Adipocyte (in vitro differentiated cells): ENCODE measurements at regions not wholly inside any gene's neighbourhood (a gene's known extent, or its start where the extent isn't known, plus 50 kb on each side); places are given as distances from the start of the nearest gene placed in this dataset.

Experiments used
- DNase-seq: peaks from one replicate; pipeline ENCODE4 v3.0.0-alpha.2; 2015; ENCODE audit warnings: low read depth
- H3K27me3 ChIP-seq: replicated peaks from 2 replicates; pipeline ENCODE4 v1.7.0; 2013; ENCODE audit warnings: mild to moderate bottlenecking, low read length, moderate library complexity; ENCODE audit not compliant: control insufficient read depth, insufficient read depth
- H3K36me3 ChIP-seq: 2 replicates; pipeline ENCODE4 v1.7.0; 2013; ENCODE audit warnings: low read length, mild to moderate bottlenecking, moderate library complexity; ENCODE audit not compliant: control insufficient read depth, insufficient read depth, severe bottlenecking
- H3K4me1 ChIP-seq: 2 replicates; pipeline ENCODE4 v1.7.0; 2013; ENCODE audit warnings: mild to moderate bottlenecking, low read length, moderate library complexity; ENCODE audit not compliant: control insufficient read depth, insufficient read depth
- H3K4me3 ChIP-seq: 2 replicates; pipeline ENCODE4 v1.7.0; 2013; ENCODE audit warnings: mild to moderate bottlenecking, low read length, moderate library complexity
- H3K9ac ChIP-seq: 2 replicates; pipeline ENCODE4 v1.7.0; 2013; ENCODE audit warnings: mild to moderate bottlenecking, low read length, moderate library complexity
- H3K9me3 ChIP-seq: 2 replicates; pipeline ENCODE4 v1.7.0; 2013; ENCODE audit warnings: mild to moderate bottlenecking, low read length, moderate library complexity; ENCODE audit not compliant: control insufficient read depth

DNA sequence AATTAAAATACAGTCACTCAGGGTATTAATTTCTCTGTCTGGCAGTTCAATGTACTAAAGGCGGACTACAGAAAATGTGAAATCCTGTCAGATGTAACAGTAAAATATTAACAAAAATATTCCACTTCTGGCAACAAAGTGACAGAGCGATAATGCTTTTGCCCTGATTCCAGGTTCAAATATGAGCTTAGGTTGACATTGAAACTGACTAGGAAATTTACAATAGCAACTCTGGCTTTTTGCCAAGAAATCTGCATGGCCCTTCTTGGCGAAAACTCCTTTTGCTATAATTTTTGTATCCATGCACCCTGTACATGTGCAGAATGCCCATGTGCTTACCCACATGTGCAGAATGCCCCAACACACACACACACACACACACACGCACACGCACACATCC is 552.2 kb downstream of the MDFIC start:
- H3K4me1 ChIP-seq = peaks cover 5% of the 10 kb centered on the region
- peaks cover 5% of the 10 kb centered on the region for H3K27me3 ChIP-seq
- no peak for DNase-seq
- H3K9ac ChIP-seq = no peak overlapping the region
- no peaks in the 10 kb centered on the region for H3K9me3 ChIP-seq
- H3K36me3 ChIP-seq = no peaks in the 10 kb centered on the region
- no peak overlapping the region for H3K4me3 ChIP-seq

DNA sequence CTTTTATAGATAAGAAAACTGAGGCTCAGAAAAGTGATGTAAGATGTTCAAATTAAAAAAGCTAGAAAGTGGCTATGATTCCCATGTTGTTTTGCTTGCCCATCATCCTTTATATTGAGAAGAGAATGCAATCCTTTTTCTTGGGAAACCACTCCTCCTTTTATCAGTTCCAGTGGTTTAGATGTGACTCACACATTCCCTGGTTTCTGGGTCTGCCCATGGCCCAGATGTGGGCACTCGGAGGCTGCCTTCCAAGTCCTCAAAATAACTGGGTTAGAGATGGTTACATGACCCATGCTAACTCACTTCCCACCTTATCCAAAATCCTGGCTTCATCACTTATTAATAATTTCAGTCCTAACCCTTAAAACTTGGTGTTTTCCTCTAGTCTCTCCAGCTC is 550.0 kb downstream of the MDFIC start:
- DNase-seq = peak; percentile 43

GRCh38 chr7:115462301-115463015 is 540.6 kb downstream of the MDFIC start:
- Histone ChIP-seq H3K27me3 (no peaks in the 10 kb centered on the region), H3K9ac (no peak overlapping the region), H3K9me3 (no peaks in the 10 kb centered on the region), H3K4me3 (no peak overlapping the region), H3K4me1 (no peaks in the 10 kb centered on the region), H3K36me3 (no peaks in the 10 kb centered on the region)
- no peak for DNase-seq

More for the DNA sequence above, 550.0 kb downstream of the MDFIC start:
- Histone ChIP-seq H3K4me1 (peaks cover 3% of the 10 kb centered on the region), H3K36me3 (no peaks in the 10 kb centered on the region), H3K9me3 (no peaks in the 10 kb centered on the region), H3K4me3 (no peak overlapping the region), H3K27me3 (peaks cover 5% of the 10 kb centered on the region), H3K9ac (no peak overlapping the region)

- H3K4me1 ChIP-seq = no peaks in the 10 kb centered on the region
- H3K9ac ChIP-seq = no peak overlapping the region
- H3K27me3 ChIP-seq = no peaks in the 10 kb centered on the region
- H3K9me3 ChIP-seq = peaks cover 4% of the 10 kb centered on the region
- no peak for DNase-seq
- H3K4me3 ChIP-seq = no peak overlapping the region
- no peaks in the 10 kb centered on the region for H3K36me3 ChIP-seq
Measured at GRCh38 chr7:115449689-115450088, 527.8 kb downstream of the MDFIC start.

DNA sequence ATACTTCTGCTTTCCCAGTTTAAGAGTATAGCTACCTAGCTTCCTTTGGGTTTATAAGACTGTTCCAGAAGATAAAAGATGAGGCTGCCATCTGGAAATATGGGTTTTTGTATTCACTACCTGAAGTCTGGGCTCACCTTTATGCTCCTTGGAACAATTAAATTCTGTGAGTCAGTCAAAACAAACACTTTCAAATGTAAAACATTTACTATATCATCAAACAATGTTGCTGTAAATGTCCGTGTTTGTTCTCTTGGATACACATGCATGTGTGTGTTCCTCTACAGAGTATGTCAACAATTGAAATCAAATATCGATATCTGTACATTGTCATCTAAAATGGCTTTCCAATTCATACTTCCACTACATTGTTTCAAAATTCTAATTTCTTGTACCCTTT is 525.6 kb downstream of the MDFIC start:
- Histone ChIP-seq H3K36me3 (no peaks in the 10 kb centered on the region), H3K9ac (no peak overlapping the region), H3K4me3 (no peak overlapping the region), H3K27me3 (no peaks in the 10 kb centered on the region), H3K9me3 (peaks cover 4% of the 10 kb centered on the region), H3K4me1 (no peaks in the 10 kb centered on the region)
- no peak for DNase-seq

- no peaks in the 10 kb centered on the region for H3K27me3 ChIP-seq
- DNase-seq = no peak
- no peaks in the 10 kb centered on the region for H3K9me3 ChIP-seq
- H3K36me3 ChIP-seq = no peaks in the 10 kb centered on the region
- no peak overlapping the region for H3K4me3 ChIP-seq
- no peaks in the 10 kb centered on the region for H3K4me1 ChIP-seq
- H3K9ac ChIP-seq = no peak overlapping the region
Measured at GRCh38 chr7:115441033-115441432, 519.1 kb downstream of the MDFIC start.

DNA sequence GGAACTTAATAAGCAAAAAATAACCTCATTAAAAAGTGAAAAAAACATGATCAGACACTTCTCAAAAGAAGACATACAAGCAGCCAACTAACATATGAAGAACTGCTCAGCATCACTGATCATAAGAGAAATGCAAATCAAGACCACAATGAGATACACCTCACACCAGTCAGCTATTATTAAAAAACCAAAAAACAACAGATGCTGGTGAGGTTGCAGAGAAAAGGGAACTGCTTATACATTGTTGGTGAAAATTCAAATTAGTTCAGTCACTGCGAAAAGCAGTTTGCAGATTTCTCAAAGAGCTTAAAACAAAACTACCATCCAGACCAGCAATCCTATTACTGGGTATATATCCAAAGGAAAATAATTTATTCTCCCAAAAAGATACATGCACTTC is 513.3 kb downstream of the MDFIC start:
- DNase-seq = no peak
- no peaks in the 10 kb centered on the region for H3K27me3 ChIP-seq
- H3K9ac ChIP-seq = no peak overlapping the region
- no peaks in the 10 kb centered on the region for H3K4me1 ChIP-seq
- no peak overlapping the region for H3K4me3 ChIP-seq
- no peaks in the 10 kb centered on the region for H3K9me3 ChIP-seq
- H3K36me3 ChIP-seq = no peaks in the 10 kb centered on the region

DNA sequence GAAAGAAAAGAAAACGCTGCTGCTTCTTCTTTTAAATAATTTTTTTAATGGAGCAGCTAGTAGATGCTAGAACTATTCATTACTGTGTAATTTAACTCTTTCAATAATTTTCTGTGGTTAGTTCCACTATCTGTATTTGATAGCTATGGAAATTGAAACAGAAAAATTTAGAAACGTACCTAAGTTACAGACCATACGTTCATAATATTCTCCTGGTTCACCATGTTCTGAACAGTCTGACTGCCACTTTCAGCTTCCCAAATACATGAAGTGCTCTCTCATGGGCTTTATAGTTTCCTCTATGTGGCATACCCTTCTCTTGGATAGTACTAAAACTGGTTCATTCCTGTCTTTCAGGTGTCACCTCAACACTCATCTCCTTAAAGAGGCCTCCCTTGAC is 508.0 kb downstream of the MDFIC start:
- no peaks in the 10 kb centered on the region for H3K27me3 ChIP-seq
- H3K36me3 ChIP-seq = no peaks in the 10 kb centered on the region
- H3K9ac ChIP-seq = no peak overlapping the region
- no peak for DNase-seq
- no peaks in the 10 kb centered on the region for H3K9me3 ChIP-seq
- H3K4me3 ChIP-seq = no peak overlapping the region
- no peaks in the 10 kb centered on the region for H3K4me1 ChIP-seq

- Histone ChIP-seq H3K4me1 (no peaks in the 10 kb centered on the region), H3K36me3 (no peaks in the 10 kb centered on the region), H3K27me3 (no peaks in the 10 kb centered on the region), H3K4me3 (no peak overlapping the region), H3K9ac (no peak overlapping the region), H3K9me3 (no peaks in the 10 kb centered on the region)
- no peak for DNase-seq
Measured at GRCh38 chr7:115417662-115418061, 495.8 kb downstream of the MDFIC start.

- Histone ChIP-seq H3K36me3 (no peaks in the 10 kb centered on the region), H3K27me3 (no peaks in the 10 kb centered on the region), H3K9me3 (no peaks in the 10 kb centered on the region), H3K4me1 (no peaks in the 10 kb centered on the region), H3K4me3 (no peak overlapping the region), H3K9ac (no peak overlapping the region)
- DNase-seq = no peak
Measured at GRCh38 chr7:115410972-115411686, 489.2 kb downstream of the MDFIC start.

DNA sequence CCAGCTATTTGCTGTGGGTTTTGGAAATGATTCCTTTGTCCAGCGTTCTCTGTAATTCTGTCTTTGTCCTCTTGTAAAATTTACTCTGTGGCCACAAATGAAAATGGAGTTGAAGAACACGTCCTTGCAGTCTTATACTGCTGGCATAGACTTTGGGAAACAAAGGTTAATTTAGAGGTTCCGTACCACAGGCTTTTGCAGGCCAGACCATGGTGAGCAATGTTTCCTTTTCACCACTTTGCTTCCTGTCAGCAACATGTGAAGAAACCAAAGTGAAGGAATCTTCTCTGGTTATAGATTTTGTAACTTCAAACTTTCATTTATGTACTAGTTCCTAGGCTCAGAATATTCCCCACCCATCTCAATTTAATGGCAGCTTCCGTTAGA is 488.5 kb downstream of the MDFIC start:
- H3K36me3 ChIP-seq = no peaks in the 10 kb centered on the region
- no peaks in the 10 kb centered on the region for H3K9me3 ChIP-seq

More for the DNA sequence above, 488.5 kb downstream of the MDFIC start:
- Histone ChIP-seq H3K4me1 (no peaks in the 10 kb centered on the region), H3K9ac (no peak overlapping the region), H3K27me3 (no peaks in the 10 kb centered on the region), H3K4me3 (no peak overlapping the region)
- no peak for DNase-seq
